GM23338 (cell line): ENCODE measurements at regions not wholly inside any gene's neighbourhood (a gene's known extent, or its start where the extent isn't known, plus 50 kb on each side); places are given as distances from the start of the nearest gene placed in this dataset.
A peak's percentile ranks its signal among the peaks of the same experiment; 100 is the strongest.

Experiments used
- ATAC-seq: fragments of 200-7000 bp; cut with Tn5 transposase; 3 replicates; pipeline ENCODE4 v1.9.1; 2020
- DNase-seq: peaks from one replicate; pipeline ENCODE4 v3.0.0-alpha.2; 2015; ENCODE audit warnings: low spot score
- H2AFZ ChIP-seq: fragments of 200-600 bp; sonication (generic); 2 replicates; pipeline ENCODE4 v1.8.0; 2016; ENCODE audit warnings: antibody characterized with exemption, mild to moderate bottlenecking, moderate library complexity
- H3F3A ChIP-seq: fragments of 200-600 bp; sonication (generic); replicated peaks from 2 replicates; pipeline ENCODE4 v1.8.0; 2017; ENCODE audit warnings: antibody characterized with exemption, mixed run types, low read depth
- H3K27ac ChIP-seq: fragments of 200-600 bp; sonication (generic); 2 replicates; pipeline ENCODE4 v1.6.1; 2016; ENCODE audit warnings: low read depth
- H3K27me3 ChIP-seq: fragments of 200-600 bp; sonication (generic); 2 replicates; pipeline ENCODE4 v1.8.0; 2016; ENCODE audit warnings: mild to moderate bottlenecking, mixed run types, moderate library complexity; ENCODE audit not compliant: insufficient read depth
- H3K36me3 ChIP-seq: fragments of 200-600 bp; sonication (generic); 2 replicates; pipeline ENCODE4 v1.8.0; 2016; ENCODE audit warnings: mild to moderate bottlenecking; ENCODE audit not compliant: insufficient read depth
- H3K4me1 ChIP-seq: fragments of 200-600 bp; sonication (generic); 2 replicates; pipeline ENCODE4 v1.8.0; 2016; ENCODE audit warnings: mild to moderate bottlenecking, moderate library complexity; ENCODE audit not compliant: insufficient read depth
- H3K4me2 ChIP-seq: fragments of 200-600 bp; sonication (generic); 2 replicates; pipeline ENCODE4 v1.7.1; 2017; ENCODE audit warnings: mixed run types
- H3K4me3 ChIP-seq: fragments of 200-600 bp; sonication (generic); 2 replicates; pipeline ENCODE4 v1.6.1; 2016; ENCODE audit warnings: mixed run types
- H3K79me2 ChIP-seq: fragments of 200-600 bp; sonication (generic); replicated peaks from 2 replicates; pipeline ENCODE4 v1.8.0; 2017; ENCODE audit warnings: mild to moderate bottlenecking; ENCODE audit not compliant: insufficient read depth
- H3K9me2 ChIP-seq: fragments of 200-600 bp; sonication (generic); 2 replicates; pipeline ENCODE4 v1.8.0; 2017; ENCODE audit not compliant: insufficient read depth
- H4K20me1 ChIP-seq: fragments of 200-600 bp; sonication (generic); replicated peaks from 2 replicates; pipeline ENCODE4 v1.8.0; 2017; ENCODE audit warnings: mild to moderate bottlenecking; ENCODE audit not compliant: insufficient read depth
- H3K27ac Mint-ChIP-seq: 2 replicates; pipeline ENCODE4 v1.8.0; 2020; ENCODE audit warnings: inconsistent platforms, mild to moderate bottlenecking, moderate library complexity, mixed read lengths
- H3K27me3 Mint-ChIP-seq: 3 replicates; pipeline ENCODE4 v1.8.0; 2022; ENCODE audit warnings: low read depth, mild to moderate bottlenecking, moderate library complexity, mixed read lengths, inconsistent platforms; ENCODE audit not compliant: insufficient read depth, poor library complexity
- H3K36me3 Mint-ChIP-seq: 3 replicates; pipeline ENCODE4 v1.8.0; 2021; ENCODE audit warnings: low read depth, mild to moderate bottlenecking, inconsistent platforms, moderate library complexity, mixed read lengths
- H3K4me1 Mint-ChIP-seq: 3 replicates; pipeline ENCODE4 v1.8.0; 2020; ENCODE audit warnings: mild to moderate bottlenecking, inconsistent platforms, mixed read lengths
- H3K4me3 Mint-ChIP-seq: 3 replicates; pipeline ENCODE4 v1.8.0; 2021; ENCODE audit warnings: moderate library complexity, mild to moderate bottlenecking, inconsistent platforms, mixed read lengths
- H3K9me3 Mint-ChIP-seq: 3 replicates; pipeline ENCODE4 v1.8.0; 2020; ENCODE audit warnings: moderate library complexity, mild to moderate bottlenecking, inconsistent platforms, mixed read lengths
- CREB1 ChIP-seq: fragments of 250-450 bp; sonication (Bioruptor Pico); IDR thresholded peaks from 2 replicates; pipeline ENCODE4 v1.5.0; 2020; ENCODE audit warnings: low read depth, mild to moderate bottlenecking, moderate library complexity
- CTCF ChIP-seq, 2 experiments: fragments of 200-600 bp in 1 of 2; sonication (generic) in 1 of 2; conservative IDR thresholded peaks; 2 replicates each; pipeline versions ENCODE4 v1.5.1 to v1.6.1; 2016 to 2017; ENCODE audit warnings: antibody characterized with exemption in 2 of 2, low read depth in 2 of 2, mild to moderate bottlenecking in 2 of 2, moderate library complexity in 1 of 2
- EZH2 ChIP-seq: fragments of 200-600 bp; sonication (generic); IDR thresholded peaks from one replicate; pipeline ENCODE4 v1.8.0; 2017; ENCODE audit warnings: antibody characterized with exemption, mild to moderate bottlenecking, low read depth; ENCODE audit not compliant: unreplicated experiment
- EZH2phosphoT487 ChIP-seq: fragments of 200-600 bp; sonication (generic); IDR thresholded peaks from one replicate; pipeline ENCODE4 v1.8.1; 2018; ENCODE audit warnings: antibody characterized with exemption; ENCODE audit not compliant: unreplicated experiment
- JUNB ChIP-seq: IDR thresholded peaks from one replicate; pipeline ENCODE4 v1.6.1; 2016; ENCODE audit warnings: antibody characterized with exemption; ENCODE audit not compliant: unreplicated experiment
- NANOG ChIP-seq: IDR thresholded peaks from 2 replicates; pipeline ENCODE4 v1.6.1; 2016; ENCODE audit warnings: antibody characterized with exemption, borderline replicate concordance
- POLR2AphosphoS5 ChIP-seq: IDR thresholded peaks from 2 replicates; pipeline ENCODE4 v1.6.1; 2016; ENCODE audit warnings: antibody characterized with exemption, low read depth
- STAT1 ChIP-seq: IDR thresholded peaks from one replicate; pipeline ENCODE4 v1.6.1; 2016; ENCODE audit warnings: antibody characterized with exemption; ENCODE audit not compliant: unreplicated experiment
- ZNF331 ChIP-seq: fragments of 250-450 bp; sonication (Bioruptor Pico); IDR thresholded peaks from 2 replicates; pipeline ENCODE4 v1.5.0; 2020; ENCODE audit warnings: low read depth, mild to moderate bottlenecking, moderate library complexity
- TF ChIP-seq, protein P1 (sequence below): IDR thresholded peaks from 2 replicates; pipeline ENCODE4 v1.6.1; 2016; ENCODE audit warnings: antibody characterized with exemption

DNA sequence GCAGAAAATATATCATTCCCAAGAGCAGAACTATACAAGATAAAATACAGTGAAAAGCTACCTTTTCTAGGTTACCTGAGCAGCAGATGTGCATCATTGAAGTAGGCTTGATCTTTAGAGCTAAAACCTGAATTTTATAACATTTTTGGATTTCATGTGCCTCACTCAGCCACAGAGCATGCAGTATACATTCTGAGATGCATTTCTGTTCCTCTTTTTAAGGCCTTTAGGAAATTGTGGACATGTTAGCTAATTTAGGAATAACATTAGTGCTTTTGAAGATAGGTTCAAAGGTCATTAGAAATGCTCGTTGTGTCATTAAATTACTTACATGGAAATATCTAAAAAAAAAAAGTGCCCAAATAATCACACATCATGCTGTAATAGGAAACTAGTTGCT is 230.6 kb upstream of the PDGFD start:
- Histone ChIP-seq H3K27me3 (no peaks in the 10 kb centered on the region), H3F3A (no peaks in the 10 kb centered on the region), H3K4me1 (no peaks in the 10 kb centered on the region), H3K4me2 (no peak overlapping the region), H3K36me3 (no peaks in the 10 kb centered on the region), H4K20me1 (no peaks in the 10 kb centered on the region), H3K79me2 (no peaks in the 10 kb centered on the region), H3K9me2 (no peaks in the 10 kb centered on the region), H3K4me3 (no peak overlapping the region), H3K27ac (no peak overlapping the region), H2AFZ (0 out of 2 replicates have a peak overlapping the region, but pooled peaks have one; percentile 6)
- Mint-ChIP-seq H3K27me3 (no peaks in the 10 kb centered on the region), H3K27ac (0 out of 2 replicates have a peak overlapping the region, but pooled peaks have one; percentile 53), H3K36me3 (no peaks in the 10 kb centered on the region; the same call in 2 of the 3 replicates), H3K9me3 (no peaks in the 10 kb centered on the region), H3K4me1 (peaks cover 14% of the 10 kb centered on the region), H3K4me3 (no peak overlapping the region)
- no peak for ATAC-seq
- TF ChIP-seq EZH2phosphoT487 (no peak), CTCF (conservative IDR thresholded peaks at IDR 0.05; ENCODE audit: low read depth in 2 of 2) (no peak), JUNB (no peak), CREB1 (CRISPR knock-in tag) (no peak), POLR2AphosphoS5 (no peak), STAT1 (no peak), ZNF331 (CRISPR knock-in tag) (no peak)
- TF ChIP-seq, protein P1, sequence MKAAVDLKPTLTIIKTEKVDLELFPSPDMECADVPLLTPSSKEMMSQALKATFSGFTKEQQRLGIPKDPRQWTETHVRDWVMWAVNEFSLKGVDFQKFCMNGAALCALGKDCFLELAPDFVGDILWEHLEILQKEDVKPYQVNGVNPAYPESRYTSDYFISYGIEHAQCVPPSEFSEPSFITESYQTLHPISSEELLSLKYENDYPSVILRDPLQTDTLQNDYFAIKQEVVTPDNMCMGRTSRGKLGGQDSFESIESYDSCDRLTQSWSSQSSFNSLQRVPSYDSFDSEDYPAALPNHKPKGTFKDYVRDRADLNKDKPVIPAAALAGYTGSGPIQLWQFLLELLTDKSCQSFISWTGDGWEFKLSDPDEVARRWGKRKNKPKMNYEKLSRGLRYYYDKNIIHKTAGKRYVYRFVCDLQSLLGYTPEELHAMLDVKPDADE: no peak
- DNase-seq: no peak

DNA sequence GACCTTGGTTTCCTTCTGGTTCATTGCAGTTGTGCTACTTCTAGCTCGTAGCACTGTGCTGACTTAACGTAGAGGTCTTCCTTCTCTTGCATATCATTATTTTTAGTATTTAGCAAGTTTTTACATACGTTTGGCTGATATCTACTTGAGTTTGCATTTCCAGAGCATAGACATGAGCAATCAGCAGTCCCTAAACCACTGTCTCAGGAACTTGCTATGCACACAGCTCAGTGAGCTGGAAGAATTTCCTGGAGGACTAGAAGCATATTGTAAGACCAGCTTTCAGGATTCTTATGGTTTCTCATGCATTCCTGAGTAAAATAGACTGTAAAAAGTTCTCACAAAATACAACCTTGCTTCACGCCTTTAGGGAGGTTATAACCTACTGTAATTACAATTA is 226.7 kb upstream of the PDGFD start:
- Histone ChIP-seq H4K20me1 (no peaks in the 10 kb centered on the region), H3K79me2 (no peaks in the 10 kb centered on the region), H3K27ac (no peak overlapping the region), H3F3A (no peaks in the 10 kb centered on the region), H3K36me3 (no peaks in the 10 kb centered on the region), H3K27me3 (no peaks in the 10 kb centered on the region), H3K4me1 (no peaks in the 10 kb centered on the region), H2AFZ (no peak overlapping the region; the same call in 1 of the 2 replicates), H3K9me2 (no peaks in the 10 kb centered on the region), H3K4me2 (no peak overlapping the region), H3K4me3 (no peak overlapping the region)
- H3K27me3 Mint-ChIP-seq: no peaks in the 10 kb centered on the region
- H3K27ac Mint-ChIP-seq: no peak overlapping the region
- peaks cover 8% of the 10 kb centered on the region for H3K4me1 Mint-ChIP-seq
- H3K9me3 Mint-ChIP-seq: no peaks in the 10 kb centered on the region
- no peaks in the 10 kb centered on the region; the same call in 2 of the 3 replicates for H3K36me3 Mint-ChIP-seq
- H3K4me3 Mint-ChIP-seq: no peak overlapping the region
- no peak for DNase-seq
- no peak for ATAC-seq
- TF ChIP-seq CTCF (conservative IDR thresholded peaks at IDR 0.05; ENCODE audit: low read depth in 2 of 2) (no peak), POLR2AphosphoS5 (no peak), NANOG (no peak), EZH2 (no peak)
- TF ChIP-seq, protein P1: no peak
